Neural cell (in vitro differentiated cells): ENCODE measurements at regions not wholly inside any gene's neighbourhood (a gene's known extent, or its start where the extent isn't known, plus 50 kb on each side); places are given as distances from the start of the nearest gene placed in this dataset.

Experiments used
- H2AFZ ChIP-seq: fragments of 200-600, 300-800 bp; sonication (generic), shearing (Covaris generic); 2 replicates; pipeline ENCODE4 v1.6.0; 2014; ENCODE audit warnings: low read depth, mild to moderate bottlenecking, antibody characterized with exemption, low read length, moderate library complexity
- H3F3A ChIP-seq: fragments of 200-600 bp; shearing (Covaris generic); 2 replicates; pipeline ENCODE4 v1.6.1; 2016; ENCODE audit warnings: mild to moderate bottlenecking, moderate library complexity, mixed read lengths, antibody characterized with exemption, low read length; ENCODE audit not compliant: insufficient read depth, poor library complexity, severe bottlenecking
- H3K27ac ChIP-seq: fragments of 200-600, 300-800 bp; sonication (generic), shearing (Covaris generic); 2 replicates; pipeline ENCODE4 v1.5.1; 2014; ENCODE audit warnings: mild to moderate bottlenecking, low read length, moderate library complexity
- H3K27me3 ChIP-seq: fragments of 300-800, 200-600 bp; sonication (generic), shearing (Covaris generic); 2 replicates; pipeline ENCODE4 v1.6.0; 2014; ENCODE audit warnings: mild to moderate bottlenecking, low read depth, low read length, moderate library complexity; ENCODE audit not compliant: insufficient read depth
- H3K36me3 ChIP-seq: fragments of 300-800, 200-600 bp; sonication (generic), shearing (Covaris generic); 2 replicates; pipeline ENCODE4 v1.5.1; 2014; ENCODE audit warnings: mild to moderate bottlenecking, antibody characterized with exemption, low read length, moderate library complexity; ENCODE audit not compliant: insufficient read depth
- H3K4me2 ChIP-seq: fragments of 300-800, 200-600 bp; sonication (generic), shearing (Covaris generic); 2 replicates; pipeline ENCODE4 v1.6.0; 2014; ENCODE audit warnings: mild to moderate bottlenecking, low read length
- H3K4me3 ChIP-seq: fragments of 300-800, 200-600 bp; sonication (generic), shearing (Covaris generic); 2 replicates; pipeline ENCODE4 v1.5.1; 2014; ENCODE audit warnings: mild to moderate bottlenecking, low read length, moderate library complexity
- H3K79me2 ChIP-seq: fragments of 200-600 bp; shearing (Covaris generic); replicated peaks from 2 replicates; pipeline ENCODE4 v1.6.0; 2014; ENCODE audit warnings: mild to moderate bottlenecking, low read length, moderate library complexity; ENCODE audit not compliant: insufficient read depth
- H3K9ac ChIP-seq: fragments of 300-800, 200-600 bp; sonication (generic), shearing (Covaris generic); 2 replicates; pipeline ENCODE4 v1.6.1; 2016; ENCODE audit warnings: mild to moderate bottlenecking, low read length, mixed read lengths
- H3K9me2 ChIP-seq: fragments of 200-600 bp; shearing (Covaris generic); 2 replicates; pipeline ENCODE4 v1.6.1; 2016; ENCODE audit warnings: mild to moderate bottlenecking, low read length, mixed read lengths; ENCODE audit not compliant: insufficient read depth
- H3K9me3 ChIP-seq: fragments of 200-600, 300-800 bp; sonication (generic), shearing (Covaris generic); 2 replicates; pipeline ENCODE4 v1.6.1; 2016; ENCODE audit warnings: mild to moderate bottlenecking, mixed run types, low read length, moderate library complexity, mixed read lengths
- H4K20me1 ChIP-seq: fragments of 200-600 bp; shearing (Covaris generic); 2 replicates; pipeline ENCODE4 v1.6.1; 2016; ENCODE audit warnings: mild to moderate bottlenecking, mixed run types; ENCODE audit not compliant: insufficient read depth
- EP300 ChIP-seq: fragments of 450-650 bp; conservative IDR thresholded peaks from 2 replicates; pipeline ENCODE4 v1.6.1; 2014; ENCODE audit warnings: antibody characterized with exemption, mild to moderate bottlenecking, moderate library complexity; ENCODE audit not compliant: poor library complexity, severe bottlenecking
- EZH2 ChIP-seq: fragments of 200-600, 300-800 bp; shearing (Covaris generic), sonication (generic); IDR thresholded peaks from 2 replicates; pipeline ENCODE4 v1.6.1; 2014; ENCODE audit warnings: antibody characterized with exemption, low read length, borderline replicate concordance, mild to moderate bottlenecking; ENCODE audit not compliant: insufficient read depth, poor library complexity, severe bottlenecking
- MXI1 ChIP-seq: fragments of 450-650 bp; conservative IDR thresholded peaks from 2 replicates; pipeline ENCODE4 v1.6.1; 2014; ENCODE audit warnings: antibody characterized with exemption, mild to moderate bottlenecking; ENCODE audit not compliant: poor library complexity, severe bottlenecking
- POLR2AphosphoS5 ChIP-seq: IDR thresholded peaks from 2 replicates; pipeline ENCODE4 v1.6.1; 2012
- RAD21 ChIP-seq: fragments of 450-650 bp; conservative IDR thresholded peaks from 2 replicates; pipeline ENCODE4 v1.6.1; 2014; ENCODE audit warnings: antibody characterized with exemption, mild to moderate bottlenecking, moderate library complexity
- REST ChIP-seq: IDR thresholded peaks from 2 replicates; pipeline ENCODE4 v1.6.1; 2012; ENCODE audit warnings: borderline replicate concordance
- SMC3 ChIP-seq: fragments of 450-650 bp; conservative IDR thresholded peaks from 2 replicates; pipeline ENCODE4 v1.6.1; 2014; ENCODE audit warnings: antibody characterized with exemption, mild to moderate bottlenecking, moderate library complexity; ENCODE audit not compliant: poor library complexity
- TAF1 ChIP-seq: IDR thresholded peaks from 2 replicates; pipeline ENCODE4 v1.6.1; 2012; ENCODE audit warnings: low read depth
- TF ChIP-seq, protein P1 (sequence below): fragments of 450-650 bp; IDR thresholded peaks from 2 replicates; pipeline ENCODE4 v1.5.1; 2014; ENCODE audit warnings: antibody characterized with exemption, mild to moderate bottlenecking, moderate library complexity; ENCODE audit not compliant: poor library complexity, severe bottlenecking

GRCh38 chr2:164242409-164242808, 378.9 kb downstream of the GRB14 start:
- Histone ChIP-seq H3K36me3 (no peaks in the 10 kb centered on the region), H3K4me3 (no peak overlapping the region), H4K20me1 (no peaks in the 10 kb centered on the region), H3F3A (no peaks in the 10 kb centered on the region), H2AFZ (no peak overlapping the region), H3K27ac (no peak overlapping the region), H3K27me3 (no peaks in the 10 kb centered on the region), H3K9me2 (no peaks in the 10 kb centered on the region), H3K4me2 (no peak overlapping the region), H3K9me3 (no peaks in the 10 kb centered on the region), H3K9ac (no peak overlapping the region), H3K79me2 (no peaks in the 10 kb centered on the region)
- TF ChIP-seq RAD21 (no peak), REST (no peak), TAF1 (no peak), POLR2AphosphoS5 (no peak)
- TF ChIP-seq, protein P1, sequence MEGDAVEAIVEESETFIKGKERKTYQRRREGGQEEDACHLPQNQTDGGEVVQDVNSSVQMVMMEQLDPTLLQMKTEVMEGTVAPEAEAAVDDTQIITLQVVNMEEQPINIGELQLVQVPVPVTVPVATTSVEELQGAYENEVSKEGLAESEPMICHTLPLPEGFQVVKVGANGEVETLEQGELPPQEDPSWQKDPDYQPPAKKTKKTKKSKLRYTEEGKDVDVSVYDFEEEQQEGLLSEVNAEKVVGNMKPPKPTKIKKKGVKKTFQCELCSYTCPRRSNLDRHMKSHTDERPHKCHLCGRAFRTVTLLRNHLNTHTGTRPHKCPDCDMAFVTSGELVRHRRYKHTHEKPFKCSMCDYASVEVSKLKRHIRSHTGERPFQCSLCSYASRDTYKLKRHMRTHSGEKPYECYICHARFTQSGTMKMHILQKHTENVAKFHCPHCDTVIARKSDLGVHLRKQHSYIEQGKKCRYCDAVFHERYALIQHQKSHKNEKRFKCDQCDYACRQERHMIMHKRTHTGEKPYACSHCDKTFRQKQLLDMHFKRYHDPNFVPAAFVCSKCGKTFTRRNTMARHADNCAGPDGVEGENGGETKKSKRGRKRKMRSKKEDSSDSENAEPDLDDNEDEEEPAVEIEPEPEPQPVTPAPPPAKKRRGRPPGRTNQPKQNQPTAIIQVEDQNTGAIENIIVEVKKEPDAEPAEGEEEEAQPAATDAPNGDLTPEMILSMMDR: no peak

DNA sequence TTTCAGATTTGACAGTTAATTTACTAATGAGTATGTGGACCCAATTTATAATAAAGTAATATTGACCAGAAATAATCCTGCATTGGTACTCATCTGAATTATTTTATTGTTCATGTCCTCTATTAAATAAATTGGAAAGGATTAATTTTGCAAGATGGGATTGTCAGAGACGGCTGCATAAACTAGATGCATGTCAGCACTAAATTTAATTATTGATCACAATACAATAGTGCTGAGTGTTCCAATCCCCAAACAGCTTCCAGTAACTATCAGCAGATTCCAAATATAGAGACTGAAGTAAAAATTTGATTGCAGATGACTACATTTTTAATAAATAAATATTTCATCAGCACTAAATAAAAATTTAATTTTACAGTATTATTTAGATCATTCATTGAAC, 387.2 kb downstream of the GRB14 start:
- H3F3A ChIP-seq: no peaks in the 10 kb centered on the region
- no peaks in the 10 kb centered on the region for H4K20me1 ChIP-seq
- no peaks in the 10 kb centered on the region for H3K27me3 ChIP-seq
- no peak overlapping the region for H3K27ac ChIP-seq
- no peak overlapping the region for H3K4me2 ChIP-seq
- H3K36me3 ChIP-seq: no peaks in the 10 kb centered on the region
- no peak overlapping the region for H3K9ac ChIP-seq
- no peaks in the 10 kb centered on the region for H3K9me3 ChIP-seq
- H3K9me2 ChIP-seq: no peaks in the 10 kb centered on the region
- H2AFZ ChIP-seq: no peak overlapping the region
- no peaks in the 10 kb centered on the region for H3K79me2 ChIP-seq
- H3K4me3 ChIP-seq: no peak overlapping the region
- TF ChIP-seq TAF1: no peak
- no peak for TF ChIP-seq SMC3
- no peak for TF ChIP-seq POLR2AphosphoS5
- TF ChIP-seq RAD21: no peak
- TF ChIP-seq, protein P1: no peak
- no peak for TF ChIP-seq MXI1
- TF ChIP-seq REST: no peak
- TF ChIP-seq EZH2: no peak
- TF ChIP-seq EP300: no peak
